HG02852 (cell line): ENCODE measurements at regions not wholly inside any gene's neighbourhood (a gene's known extent, or its start where the extent isn't known, plus 50 kb on each side); places are given as distances from the start of the nearest gene placed in this dataset.
"Not testable (repeated sequence)": the region's sequence is repeated elsewhere in the genome, so short reads cannot be mapped to it uniquely, and the experiment has no call there.

Experiments
- ATAC-seq: cut with Tn5 transposase; IDR thresholded peaks from one replicate; pipeline ENCODE4 v1.9.1; 2021; ENCODE audit warnings: mild to moderate bottlenecking, moderate library complexity; ENCODE audit not compliant: unreplicated experiment

DNA sequence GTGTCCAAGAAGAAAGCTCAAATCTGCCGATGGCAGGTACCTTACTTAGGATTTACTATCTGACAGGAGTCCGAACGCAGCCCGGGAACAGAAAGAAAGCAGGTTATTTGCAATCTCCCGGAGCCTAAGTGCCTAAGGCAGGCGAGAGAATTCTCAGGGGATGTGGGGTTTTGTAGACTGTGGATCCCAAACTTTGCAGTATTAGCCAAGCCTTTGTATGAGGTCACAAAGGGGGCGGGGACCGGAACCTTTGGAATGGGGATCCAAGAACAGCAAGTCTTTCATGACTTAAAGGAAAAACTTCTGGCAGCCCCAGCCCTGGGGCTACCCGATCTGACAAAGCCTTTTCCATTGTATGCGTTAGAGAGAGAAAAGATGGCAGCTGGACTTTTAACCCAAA lies 80.6 kb upstream of the RUBCNL start:
- not testable (repeated sequence) for ATAC-seq

DNA sequence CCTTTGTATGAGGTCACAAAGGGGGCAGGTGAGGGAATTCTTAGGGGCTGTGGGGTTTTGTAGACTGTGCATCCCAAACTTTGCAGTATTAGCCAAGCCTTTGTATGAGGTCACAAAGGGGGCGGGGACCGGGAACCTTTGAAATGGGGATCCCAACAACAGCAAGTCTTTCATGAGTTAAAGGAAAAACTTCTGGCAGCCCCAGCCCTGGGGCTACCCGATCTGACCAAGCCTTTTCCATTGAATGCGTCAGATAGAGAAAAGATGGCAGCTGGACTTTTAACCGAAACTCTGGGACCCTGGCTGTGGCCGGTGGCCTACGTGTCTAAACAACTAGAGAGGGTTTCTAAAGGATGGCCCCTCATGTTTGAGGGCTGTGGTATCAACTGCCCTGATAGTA lies 79.0 kb upstream of the RUBCNL start:
- ATAC-seq = not testable (repeated sequence)

DNA sequence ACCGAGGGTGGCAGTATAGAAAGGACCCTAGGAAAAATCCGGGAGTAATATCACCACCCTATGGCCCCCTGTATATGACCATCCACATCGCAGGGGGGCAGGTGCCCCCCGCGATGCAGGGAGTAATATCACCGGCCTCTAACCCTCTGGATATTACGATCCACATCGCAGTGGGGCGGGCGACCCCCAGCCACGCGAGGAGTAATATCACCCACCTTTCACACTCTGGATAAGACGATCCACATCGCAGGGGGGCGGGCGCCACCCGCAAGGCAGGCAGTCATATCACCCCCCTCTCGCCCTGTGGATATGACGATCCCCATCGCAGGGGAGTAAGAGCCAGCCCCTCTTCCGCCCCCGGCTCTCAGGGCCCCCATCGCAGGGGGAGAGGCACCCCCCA lies 76.7 kb upstream of the RUBCNL start:
- no peak for ATAC-seq

DNA sequence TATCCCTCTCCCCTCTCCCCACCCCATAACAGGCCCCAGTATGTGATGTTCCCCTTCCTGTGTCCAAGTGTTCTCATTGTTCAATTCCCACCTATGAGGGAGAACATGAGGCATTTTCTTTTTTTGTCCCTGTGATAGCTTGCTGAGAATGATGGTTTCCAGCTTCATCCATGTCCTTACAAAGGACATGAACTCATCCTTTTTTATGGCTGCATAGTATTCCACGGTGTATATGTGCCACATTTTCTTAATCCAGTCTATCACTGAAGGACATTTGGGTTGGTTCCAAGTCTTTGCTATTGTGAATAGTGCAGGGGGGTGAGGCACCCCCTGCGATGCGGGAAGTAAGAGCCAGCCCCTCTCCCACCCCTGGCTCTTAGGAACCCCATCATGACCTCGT lies 73.2 kb upstream of the RUBCNL start:
- not testable (repeated sequence) for ATAC-seq

DNA sequence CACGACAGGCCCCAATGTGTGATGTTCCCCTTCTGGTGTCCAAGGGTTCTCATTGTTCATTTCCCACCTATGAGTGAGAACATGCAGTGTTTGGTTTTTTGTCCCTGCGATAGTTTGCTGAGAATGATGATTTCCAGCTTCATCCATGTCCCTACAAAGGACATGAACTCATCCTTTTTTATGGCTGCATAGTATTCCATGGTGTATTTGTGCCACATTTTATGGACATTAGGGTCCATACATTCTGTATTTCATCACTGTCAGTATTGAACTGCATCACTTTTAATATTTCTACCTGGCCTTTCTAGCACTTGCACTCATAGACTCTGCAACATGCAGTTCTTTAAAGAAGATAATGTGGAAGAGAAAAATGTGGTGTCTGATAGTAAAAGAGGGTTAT lies 70.2 kb upstream of the RUBCNL start:
- not testable (repeated sequence) for ATAC-seq

DNA sequence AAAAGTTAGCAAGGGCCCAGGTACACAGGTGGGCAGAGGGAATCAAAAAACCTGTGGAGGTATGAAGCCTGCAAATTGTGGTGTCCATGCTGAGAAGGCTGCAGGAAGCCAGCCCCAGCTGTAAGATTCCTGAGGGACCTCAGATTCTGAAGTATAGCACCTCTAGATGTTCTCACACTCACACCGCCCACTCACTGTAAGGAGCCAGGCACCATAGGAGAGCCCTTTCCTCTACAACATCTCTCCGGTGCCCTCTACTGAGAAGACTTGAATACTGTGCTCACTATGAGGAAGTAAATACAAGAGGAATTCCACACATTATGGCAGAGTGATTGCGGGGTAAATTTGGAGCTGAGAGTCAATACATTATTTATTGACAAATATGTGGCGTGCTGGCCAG lies 68.9 kb upstream of the RUBCNL start:
- ATAC-seq = peak; percentile 75

DNA sequence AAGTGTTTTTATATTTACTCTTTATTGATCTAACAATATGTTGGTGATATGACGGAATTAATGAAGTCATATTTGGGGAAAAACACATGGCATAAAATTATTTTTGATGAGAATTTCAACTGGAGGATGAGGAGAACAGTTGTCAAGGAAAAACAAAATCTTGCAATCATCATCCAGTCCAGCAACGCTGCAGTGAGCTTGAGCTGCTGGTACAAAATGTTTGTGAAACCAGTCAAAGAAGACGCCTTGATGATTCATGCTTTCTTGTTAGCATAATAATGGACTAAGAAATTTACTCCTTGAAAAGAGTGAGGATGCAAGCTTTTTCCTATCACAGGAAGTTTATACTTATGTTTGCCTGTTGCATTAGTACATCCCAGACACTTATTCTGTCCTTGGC lies 64.1 kb upstream of the RUBCNL start:
- not testable (repeated sequence) for ATAC-seq

DNA sequence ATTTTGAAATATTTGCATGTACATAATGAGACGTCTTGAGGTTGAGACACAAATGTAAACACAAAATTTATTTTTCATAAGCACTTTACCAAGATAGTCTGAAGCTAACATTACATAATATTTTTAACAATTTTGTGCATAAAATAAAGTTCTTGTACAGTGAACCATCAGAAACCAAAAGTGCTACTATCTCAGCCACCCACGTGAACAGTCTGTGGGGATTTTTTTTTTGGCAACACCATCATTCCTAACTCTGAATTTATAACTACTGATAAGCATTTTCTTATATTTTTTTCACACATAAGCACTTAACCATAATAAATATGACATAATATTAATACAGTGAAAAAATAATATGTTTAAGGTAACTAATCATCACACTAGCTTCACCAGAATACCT lies 62.9 kb upstream of the RUBCNL start:
- ATAC-seq = not testable (repeated sequence)

DNA sequence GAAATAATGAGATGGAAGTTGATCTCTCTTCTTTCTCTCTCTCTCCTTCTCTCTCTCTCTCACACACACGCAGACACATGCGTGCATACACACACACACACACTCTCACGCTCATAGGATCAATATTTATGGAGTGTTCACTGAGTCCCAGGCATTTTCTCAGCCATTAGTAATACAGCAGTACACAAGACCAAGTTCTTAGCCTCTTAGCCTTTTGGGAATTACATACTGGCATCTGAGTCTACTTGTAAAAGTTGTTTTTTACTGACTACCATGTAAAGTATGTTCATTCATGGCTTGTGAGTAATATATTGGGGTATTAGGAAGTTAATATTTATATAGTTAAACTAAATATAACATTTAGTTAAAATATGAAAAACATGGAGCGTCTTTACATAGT lies 61.1 kb upstream of the RUBCNL start:
- ATAC-seq = not testable (repeated sequence)

DNA sequence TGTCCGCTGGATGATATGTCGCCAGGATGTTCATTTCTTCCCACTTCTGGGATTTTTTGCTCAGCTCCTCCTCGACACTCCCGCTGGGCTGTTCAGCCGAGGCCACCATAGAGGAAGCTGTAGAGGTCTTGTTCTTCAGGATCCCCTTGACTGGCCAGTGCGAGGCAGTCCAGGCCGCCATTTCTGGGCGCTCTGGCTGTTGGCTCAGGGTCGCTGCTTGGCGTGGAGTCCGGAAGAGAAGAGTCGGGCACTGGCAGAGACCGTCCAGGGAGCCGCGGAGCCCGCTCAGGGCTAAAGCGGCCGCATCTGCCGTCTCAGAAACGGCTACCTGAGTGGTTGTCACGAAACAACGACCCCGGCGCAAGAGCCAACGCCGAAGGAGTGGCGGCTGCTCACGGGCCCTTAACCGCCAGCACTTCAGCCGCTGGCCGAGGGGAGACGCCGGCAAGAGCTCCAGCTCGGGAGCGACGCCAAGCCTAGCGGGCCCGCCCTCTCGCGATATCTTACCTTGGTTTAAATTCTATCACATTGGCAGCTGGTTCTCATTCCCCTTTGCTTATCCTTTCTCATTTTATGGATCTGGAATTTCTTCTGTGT lies 50.9 kb upstream of the RUBCNL start:
- not testable (repeated sequence) for ATAC-seq
